Skin epidermis (tissue), 12 donors: ENCODE measurements at regions not wholly inside any gene's neighbourhood (a gene's known extent, or its start where the extent isn't known, plus 50 kb on each side); places are given as distances from the start of the nearest gene placed in this dataset.

Experiments
- H3K27ac ChIP-seq, 21 experiments: fragments of 200-600 bp; sonication (generic) in 11 of 21; one replicate each; pipeline ENCODE4 v1.5.0; 2020; ENCODE audit warnings: mild to moderate bottlenecking in 3 of 21, inconsistent platforms in 2 of 21, moderate library complexity in 2 of 21
- H3K4me3 ChIP-seq, 7 experiments: fragments of 200-600 bp; sonication (generic) in 2 of 7; one replicate each; pipeline ENCODE4 v1.5.0; 2020; ENCODE audit warnings: inconsistent platforms in 2 of 7, mild to moderate bottlenecking in 2 of 7, moderate library complexity in 1 of 7

GRCh38 chr1:22297999-22298398 is 153.7 kb upstream of the ZBTB40 start:
- H3K27ac ChIP-seq = no peak overlapping the region
- no peak overlapping the region for H3K4me3 ChIP-seq

GRCh38 chr1:22303816-22304215 is 147.8 kb upstream of the ZBTB40 start:
- Histone ChIP-seq H3K27ac (no peak overlapping the region), H3K4me3 (no peak overlapping the region)

- H3K4me3 ChIP-seq = no peak overlapping the region
- no peak overlapping the region for H3K27ac ChIP-seq
Measured at GRCh38 chr1:22309572-22309971, 142.1 kb upstream of the ZBTB40 start.

- H3K27ac ChIP-seq = no peak overlapping the region
- H3K4me3 ChIP-seq = no peak overlapping the region
Measured at GRCh38 chr1:22311461-22311860, 140.2 kb upstream of the ZBTB40 start.

GRCh38 chr1:22313321-22313720 is 138.3 kb upstream of the ZBTB40 start:
- H3K4me3 ChIP-seq = no peak overlapping the region
- H3K27ac ChIP-seq = no peak overlapping the region

GRCh38 chr1:22314706-22315105 is 136.9 kb upstream of the ZBTB40 start:
- Histone ChIP-seq H3K4me3 (no peak overlapping the region), H3K27ac (no peak overlapping the region)

GRCh38 chr1:22315315-22316078 is 136.2 kb upstream of the ZBTB40 start:
- Histone ChIP-seq H3K27ac (no peak overlapping the region), H3K4me3 (no peak overlapping the region)

GRCh38 chr1:22317231-22317919 is 134.3 kb upstream of the ZBTB40 start:
- no peak overlapping the region for H3K27ac ChIP-seq
- H3K4me3 ChIP-seq = no peak overlapping the region

GRCh38 chr1:22317920-22318243 is 133.8 kb upstream of the ZBTB40 start:
- Histone ChIP-seq H3K4me3 (no peak overlapping the region), H3K27ac (no peak overlapping the region)

GRCh38 chr1:22318279-22318981 is 133.2 kb upstream of the ZBTB40 start:
- Histone ChIP-seq H3K4me3 (no peak overlapping the region), H3K27ac (no peak overlapping the region)

- Histone ChIP-seq H3K4me3 (no peak overlapping the region), H3K27ac (no peak overlapping the region)
Measured at GRCh38 chr1:22319608-22320007, 132.0 kb upstream of the ZBTB40 start.

- no peak overlapping the region for H3K27ac ChIP-seq
- no peak overlapping the region for H3K4me3 ChIP-seq
Measured at GRCh38 chr1:22320587-22321344, 130.9 kb upstream of the ZBTB40 start.

- Histone ChIP-seq H3K27ac (no peak overlapping the region), H3K4me3 (no peak overlapping the region)
Measured at GRCh38 chr1:22321917-22322316, 129.7 kb upstream of the ZBTB40 start.

- no peak overlapping the region for H3K27ac ChIP-seq
- no peak overlapping the region for H3K4me3 ChIP-seq
Measured at GRCh38 chr1:22323141-22323845, 128.4 kb upstream of the ZBTB40 start.

- Histone ChIP-seq H3K27ac (no peak overlapping the region), H3K4me3 (no peak overlapping the region)
Measured at GRCh38 chr1:22323846-22324504, 127.7 kb upstream of the ZBTB40 start.

- no peak overlapping the region for H3K27ac ChIP-seq
Measured at GRCh38 chr1:22325531-22326371, 125.9 kb upstream of the ZBTB40 start.

GRCh38 chr1:22326372-22326915 is 125.2 kb upstream of the ZBTB40 start:
- Histone ChIP-seq H3K4me3 (no peak overlapping the region), H3K27ac (no peak overlapping the region)

More at GRCh38 chr1:22325531-22326371, 125.9 kb upstream of the ZBTB40 start:
- H3K4me3 ChIP-seq = no peak overlapping the region

GRCh38 chr1:22326931-22327330 is 124.7 kb upstream of the ZBTB40 start:
- Histone ChIP-seq H3K4me3 (no peak overlapping the region), H3K27ac (no peak overlapping the region)
